ENCODE measurements at regions not wholly inside any gene's neighbourhood (a gene's known extent, or its start where the extent isn't known, plus 50 kb on each side); places are given as distances from the start of the nearest gene placed in this dataset.

DNA sequence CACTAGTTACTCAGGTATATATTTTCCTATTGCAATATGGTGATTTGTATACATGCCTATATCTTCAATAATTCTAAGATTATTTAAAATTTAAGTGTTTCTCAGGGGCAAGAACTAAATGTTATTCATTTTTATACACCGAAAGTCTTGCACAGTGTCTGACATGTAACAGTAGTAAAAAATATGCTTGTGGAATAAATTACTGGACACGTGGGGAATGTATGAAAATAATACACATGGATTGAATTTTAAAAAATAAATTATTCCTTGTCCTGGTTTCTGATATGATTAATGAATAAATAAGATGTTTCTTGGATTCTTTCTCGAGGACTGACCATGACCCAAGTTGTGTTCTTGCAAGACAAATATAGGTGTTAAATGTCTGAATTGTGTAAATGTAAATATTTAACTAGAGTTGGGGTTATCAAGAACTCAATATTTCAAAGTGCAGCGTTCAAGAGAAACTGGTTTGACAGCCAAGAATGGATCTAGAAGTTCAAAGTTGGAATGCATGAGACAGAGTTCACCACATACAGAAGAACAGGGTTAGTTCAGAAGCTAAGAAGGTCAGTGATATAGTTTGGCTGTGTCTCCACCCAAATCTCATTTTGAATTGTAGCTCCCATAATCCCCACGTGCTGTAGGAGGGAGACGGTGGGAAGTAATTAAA, 142.1 kb upstream of the SPAG17 start:
- Histone ChIP-seq H3K27me3 (no peaks in the 10 kb centered on the region), H3K36me3 (no peaks in the 10 kb centered on the region), H3K4me3 (no peak overlapping the region), H3K4me1 (peaks cover 0 to 5% (median 0%) of the 10 kb centered on the region in 4 donors), H3K9me3 (no peaks in the 10 kb centered on the region), H3K27ac (no peak overlapping the region)
- intact Hi-C loops (cut with DNase I): no loop called here
- TF ChIP-seq, protein P1, sequence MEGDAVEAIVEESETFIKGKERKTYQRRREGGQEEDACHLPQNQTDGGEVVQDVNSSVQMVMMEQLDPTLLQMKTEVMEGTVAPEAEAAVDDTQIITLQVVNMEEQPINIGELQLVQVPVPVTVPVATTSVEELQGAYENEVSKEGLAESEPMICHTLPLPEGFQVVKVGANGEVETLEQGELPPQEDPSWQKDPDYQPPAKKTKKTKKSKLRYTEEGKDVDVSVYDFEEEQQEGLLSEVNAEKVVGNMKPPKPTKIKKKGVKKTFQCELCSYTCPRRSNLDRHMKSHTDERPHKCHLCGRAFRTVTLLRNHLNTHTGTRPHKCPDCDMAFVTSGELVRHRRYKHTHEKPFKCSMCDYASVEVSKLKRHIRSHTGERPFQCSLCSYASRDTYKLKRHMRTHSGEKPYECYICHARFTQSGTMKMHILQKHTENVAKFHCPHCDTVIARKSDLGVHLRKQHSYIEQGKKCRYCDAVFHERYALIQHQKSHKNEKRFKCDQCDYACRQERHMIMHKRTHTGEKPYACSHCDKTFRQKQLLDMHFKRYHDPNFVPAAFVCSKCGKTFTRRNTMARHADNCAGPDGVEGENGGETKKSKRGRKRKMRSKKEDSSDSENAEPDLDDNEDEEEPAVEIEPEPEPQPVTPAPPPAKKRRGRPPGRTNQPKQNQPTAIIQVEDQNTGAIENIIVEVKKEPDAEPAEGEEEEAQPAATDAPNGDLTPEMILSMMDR (IDR thresholded peaks at IDR 0.05): no peak
- no peak for TF ChIP-seq POLR2A (IDR thresholded peaks at IDR 0.05)
- WGBS (ENCODE audit: insufficient coverage, low coverage, low lambda C conversion rate, missing lambda C conversion rate): 31% methylated on average over 6 of the region's 6 CpGs
- no peak for DNase-seq
- ATAC-seq: peak in 2 of 4 donors; percentile 28 to 55

DNA sequence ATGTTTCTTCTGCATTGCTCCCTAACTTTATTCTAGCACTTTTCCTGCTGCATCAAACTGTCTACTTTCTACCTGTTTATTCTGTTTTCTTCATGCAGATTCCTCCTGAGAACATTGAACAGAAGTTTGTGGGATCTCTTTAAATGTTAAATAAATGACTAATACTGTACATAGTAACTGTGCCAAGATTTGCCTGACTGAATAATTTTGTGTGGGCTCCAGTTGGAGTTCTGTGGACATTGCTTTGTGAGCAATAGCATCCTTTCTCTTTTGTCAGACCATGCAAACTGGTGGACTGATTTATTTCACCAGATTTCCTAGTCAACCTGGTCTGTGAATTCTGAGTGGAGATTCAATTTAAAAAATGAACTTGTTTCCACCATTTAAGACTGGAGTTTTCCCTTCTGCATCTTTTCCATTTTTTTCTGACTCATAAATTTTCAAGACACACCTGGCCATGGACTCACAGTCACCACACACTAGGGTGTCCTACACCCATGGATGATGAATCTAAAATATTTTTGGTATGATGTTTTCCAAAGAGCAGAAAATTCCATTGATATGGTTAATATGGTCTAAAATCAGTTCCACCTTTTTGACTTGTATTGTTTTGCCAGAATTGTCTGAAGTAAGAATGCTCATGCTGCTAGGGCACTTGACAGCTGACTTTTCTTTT, 140.7 kb upstream of the SPAG17 start:
- TF ChIP-seq POLR2A (IDR thresholded peaks at IDR 0.05): no peak
- TF ChIP-seq, protein P1 (IDR thresholded peaks at IDR 0.05): no peak
- H3K36me3 ChIP-seq: no peaks in the 10 kb centered on the region
- H3K4me3 ChIP-seq: no peak overlapping the region
- intact Hi-C loops (cut with DNase I): no loop called here
- peaks cover 0 to 5% (median 0%) of the 10 kb centered on the region in 4 donors for H3K4me1 ChIP-seq
- no peaks in the 10 kb centered on the region for H3K27me3 ChIP-seq
- ATAC-seq (peak in 1 of 4 donors; percentile 44), DNase-seq (no peak)
- no peak overlapping the region for H3K27ac ChIP-seq
- H3K9me3 ChIP-seq: no peaks in the 10 kb centered on the region

DNA sequence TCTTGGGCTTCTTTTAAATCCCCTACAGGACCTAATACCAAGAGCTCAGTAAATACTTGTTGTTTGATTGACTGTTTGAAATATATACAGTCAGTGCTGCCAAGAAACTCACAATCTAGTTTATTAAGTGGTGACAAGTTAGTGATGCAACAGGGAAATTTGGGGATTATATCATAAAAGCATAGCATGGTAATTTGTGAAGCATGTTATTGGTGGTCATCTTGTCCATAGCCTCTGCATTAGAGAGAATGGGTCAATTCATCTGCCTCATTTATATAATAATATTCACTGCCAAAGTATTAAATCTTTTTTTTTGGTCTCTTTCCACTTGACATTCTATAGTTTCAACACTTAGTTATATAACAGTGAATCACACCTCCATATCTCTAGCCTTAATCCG, 138.2 kb upstream of the SPAG17 start:
- TF ChIP-seq POLR2A (IDR thresholded peaks at IDR 0.05): no peak
- TF ChIP-seq, protein P1 (IDR thresholded peaks at IDR 0.05): no peak
- 40% methylated on average over 1 of the region's 1 CpG for WGBS (ENCODE audit: insufficient coverage, low coverage, low lambda C conversion rate, missing lambda C conversion rate)

DNA sequence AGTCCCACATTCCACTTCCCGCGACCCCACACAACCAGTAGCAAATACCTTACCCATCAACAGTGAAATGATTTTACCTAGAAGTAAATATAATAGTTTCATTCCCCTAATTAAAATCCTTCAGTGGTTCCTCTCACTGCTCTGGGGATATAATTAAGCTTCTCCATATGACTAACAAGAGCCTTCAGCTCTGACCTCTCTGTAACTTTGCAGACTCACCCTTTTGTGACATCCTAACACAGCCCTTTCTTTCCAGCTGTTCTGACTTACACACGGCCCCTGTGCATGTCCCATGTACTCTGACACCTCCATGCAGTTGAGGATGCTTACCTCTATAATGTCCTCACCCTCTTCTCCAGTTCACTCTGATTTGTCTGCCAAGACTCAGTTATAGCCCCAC, 137.3 kb upstream of the SPAG17 start:
- no peaks in the 10 kb centered on the region for H3K27me3 ChIP-seq

More for the DNA sequence above, 138.2 kb upstream of the SPAG17 start:
- intact Hi-C loops (cut with DNase I): no loop called here
- Histone ChIP-seq H3K27ac (no peak overlapping the region), H3K4me3 (no peak overlapping the region), H3K27me3 (no peaks in the 10 kb centered on the region), H3K4me1 (peaks cover 0 to 5% (median 0%) of the 10 kb centered on the region in 4 donors), H3K9me3 (no peaks in the 10 kb centered on the region), H3K36me3 (no peaks in the 10 kb centered on the region)
- no peak for DNase-seq
- ATAC-seq: no peak

More for the DNA sequence above, 137.3 kb upstream of the SPAG17 start:
- TF ChIP-seq, protein P1 (IDR thresholded peaks at IDR 0.05): no peak
- no peak for TF ChIP-seq POLR2A (IDR thresholded peaks at IDR 0.05)
- H3K36me3 ChIP-seq: no peaks in the 10 kb centered on the region
- ATAC-seq (no peak), DNase-seq (no peak)
- H3K4me1 ChIP-seq: peaks cover 0 to 5% (median 0%) of the 10 kb centered on the region in 4 donors
- 59% methylated on average over 3 of the region's 3 CpGs for WGBS (ENCODE audit: insufficient coverage, low coverage, low lambda C conversion rate, missing lambda C conversion rate)
- H3K4me3 ChIP-seq: no peak overlapping the region
- intact Hi-C loops (cut with DNase I): no loop called here
- H3K27ac ChIP-seq: no peak overlapping the region
- H3K9me3 ChIP-seq: no peaks in the 10 kb centered on the region
